Brain pericyte (primary cell): ENCODE measurements at regions not wholly inside any gene's neighbourhood (a gene's known extent, or its start where the extent isn't known, plus 50 kb on each side); places are given as distances from the start of the nearest gene placed in this dataset.
"Not testable (repeated sequence)": the region's sequence is repeated elsewhere in the genome, so short reads cannot be mapped to it uniquely, and the experiment has no call there.

Source experiments
- DNase-seq: peaks from one replicate; pipeline ENCODE4 v3.0.0-alpha.2; 2012; ENCODE audit warnings: low read depth, low spot score

- no peak for DNase-seq
These were observed 926.1 kb downstream of the FAM133A start for GRCh38 chrX:94600077-94600476.

- no peak for DNase-seq
These were observed 938.1 kb downstream of the FAM133A start for GRCh38 chrX:94612140-94612539.

GRCh38 chrX:94633237-94633636 is 959.2 kb downstream of the FAM133A start:
- no peak for DNase-seq

DNA sequence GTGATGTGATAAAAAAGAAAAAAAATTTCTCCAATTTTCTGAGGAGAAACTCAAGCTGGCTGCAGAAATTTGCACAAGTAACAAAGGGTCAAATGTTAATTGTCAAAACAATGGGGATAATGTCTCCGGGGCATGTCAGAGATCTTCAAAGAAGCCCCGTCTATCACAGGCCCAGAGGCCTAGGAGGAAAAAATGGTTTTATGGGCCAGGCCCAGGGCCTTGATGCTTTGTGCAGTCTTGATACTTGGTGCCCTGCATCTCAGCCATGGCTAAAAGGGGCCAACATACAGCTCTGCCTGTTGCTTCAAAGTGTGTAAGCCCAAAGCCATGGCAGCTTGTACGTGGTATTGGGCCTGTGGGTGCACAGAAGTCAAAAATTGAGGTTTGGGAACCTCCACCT is 961.0 kb downstream of the FAM133A start:
- DNase-seq, result no peak

GRCh38 chrX:94645726-94646125 is 971.7 kb downstream of the FAM133A start:
- no peak for DNase-seq

- DNase-seq, result no peak
These were observed 981.2 kb downstream of the FAM133A start for GRCh38 chrX:94655180-94655579.

DNA sequence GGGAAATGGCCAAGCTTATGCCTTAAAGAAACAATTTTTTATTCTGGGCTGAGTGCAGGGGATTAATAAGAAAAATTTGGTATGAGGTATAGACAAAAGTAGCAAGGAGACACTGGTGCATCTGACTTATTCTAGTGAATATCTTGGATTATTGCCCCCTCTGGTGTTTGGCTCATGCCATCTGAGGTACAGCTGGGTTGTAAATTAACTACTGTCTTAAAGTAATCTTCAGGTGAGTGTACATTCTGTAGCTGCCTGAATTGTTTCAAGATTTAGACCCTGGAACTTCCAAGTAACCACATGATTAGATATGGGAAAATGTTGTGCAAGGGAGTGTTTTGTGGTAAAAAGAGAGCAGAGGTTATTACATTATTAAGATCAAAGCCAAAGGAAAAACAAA is 988.7 kb downstream of the FAM133A start:
- DNase-seq, result no peak

GRCh38 chrX:94676285-94676684 is 1002.3 kb downstream of the FAM133A start:
- no peak for DNase-seq

GRCh38 chrX:94686071-94686470 is 1012.1 kb downstream of the FAM133A start:
- DNase-seq, result no peak

- DNase-seq, result no peak
These were observed 1021.9 kb downstream of the FAM133A start for GRCh38 chrX:94695910-94696309.

- DNase-seq, result not testable (repeated sequence)
These were observed 1030.6 kb downstream of the FAM133A start for GRCh38 chrX:94704348-94705256.

- no peak for DNase-seq
These were observed 1047.4 kb downstream of the FAM133A start for GRCh38 chrX:94721386-94721785.

DNA sequence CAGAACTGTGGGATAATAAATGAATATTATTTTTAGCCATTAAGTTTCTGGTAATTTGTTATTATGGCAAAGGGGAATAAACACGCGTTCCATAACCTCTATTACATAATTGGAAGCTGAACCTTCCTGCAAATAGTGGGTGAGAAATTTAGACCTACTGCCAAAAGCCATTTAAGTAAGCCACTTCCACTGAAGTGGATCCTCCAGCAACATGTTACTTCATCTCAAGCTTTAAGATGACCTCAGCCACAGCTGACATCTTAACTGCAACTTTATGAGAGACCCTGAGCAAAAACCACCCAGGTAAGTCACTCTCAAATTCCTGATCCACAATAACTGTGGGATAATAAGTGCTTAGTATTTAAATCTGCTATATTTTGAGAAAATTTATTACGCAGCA is 1048.6 kb downstream of the FAM133A start:
- no peak for DNase-seq

- DNase-seq, result no peak
These were observed 1068.8 kb downstream of the FAM133A start for GRCh38 chrX:94742772-94743171.

DNA sequence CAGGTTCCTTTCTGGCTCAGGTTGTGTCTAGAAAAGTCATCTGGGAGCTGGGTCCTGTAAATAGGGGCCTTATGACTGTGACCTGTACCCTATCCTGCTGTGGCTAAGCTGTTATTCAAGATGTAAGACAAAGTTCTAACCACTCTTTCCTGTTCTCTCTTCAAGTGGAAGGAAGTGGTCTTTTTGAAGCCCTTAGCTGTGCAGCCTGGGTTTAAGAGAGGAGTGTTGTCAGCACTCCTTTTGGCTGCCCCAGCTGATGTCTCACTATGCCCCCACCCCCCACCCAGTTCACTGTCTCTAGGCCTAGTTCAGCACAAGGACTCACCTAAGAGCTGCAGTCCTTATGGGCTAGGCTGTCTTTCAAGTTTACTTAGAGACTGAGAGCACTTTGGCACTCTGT is 1069.5 kb downstream of the FAM133A start:
- DNase-seq, result no peak

GRCh38 chrX:94744786-94745185 is 1070.8 kb downstream of the FAM133A start:
- no peak for DNase-seq

- no peak for DNase-seq
These were observed 1077.6 kb downstream of the FAM133A start for GRCh38 chrX:94751611-94752010.

- no peak for DNase-seq
These were observed 1078.6 kb downstream of the FAM133A start for GRCh38 chrX:94752434-94753169.

DNA sequence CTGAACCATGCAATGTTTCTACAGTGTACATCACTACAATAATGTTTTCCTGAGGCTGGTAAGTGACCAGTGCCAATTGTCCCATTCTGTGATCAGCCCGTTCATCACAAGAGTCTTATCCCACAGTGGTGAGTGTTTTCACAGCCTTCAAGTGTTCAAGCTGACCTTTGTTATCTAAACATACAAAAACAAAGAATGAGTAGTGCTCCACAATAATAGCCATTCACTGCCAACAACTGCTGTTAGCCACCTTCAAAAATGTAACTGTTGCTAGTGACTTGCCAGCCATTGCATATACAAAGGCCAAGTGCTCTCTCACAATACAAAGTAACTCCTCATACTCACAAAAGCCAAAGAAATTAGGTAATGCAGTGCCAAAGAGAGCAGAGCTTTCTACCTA is 1084.1 kb downstream of the FAM133A start:
- no peak for DNase-seq

GRCh38 chrX:94775640-94776039 is 1101.6 kb downstream of the FAM133A start:
- no peak for DNase-seq

GRCh38 chrX:94813541-94813940 is 1139.5 kb downstream of the FAM133A start:
- no peak for DNase-seq

GRCh38 chrX:94814216-94814615 is 1140.2 kb downstream of the FAM133A start:
- DNase-seq, result no peak

DNA sequence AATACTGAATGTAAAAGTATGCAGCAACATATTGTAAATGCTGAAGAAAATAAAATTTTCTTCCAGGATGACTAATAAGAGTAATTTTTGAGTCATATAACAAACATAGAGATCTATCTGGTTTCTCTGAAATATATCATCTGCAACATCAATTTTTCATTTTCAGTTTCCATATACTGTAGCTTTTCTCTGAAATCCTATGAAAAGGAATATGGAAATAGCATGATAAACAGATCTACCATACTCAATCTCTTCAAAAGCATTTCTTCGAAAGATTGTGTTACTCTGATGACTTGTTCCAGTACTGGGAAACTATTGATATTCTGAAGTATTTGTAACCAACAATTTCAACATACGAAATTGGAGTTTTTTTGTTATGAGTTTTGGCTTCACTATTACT is 1156.7 kb downstream of the FAM133A start:
- DNase-seq, result no peak
